ENCODE measurements at regions not wholly inside any gene's neighbourhood (a gene's known extent, or its start where the extent isn't known, plus 50 kb on each side); places are given as distances from the start of the nearest gene placed in this dataset.

DNA sequence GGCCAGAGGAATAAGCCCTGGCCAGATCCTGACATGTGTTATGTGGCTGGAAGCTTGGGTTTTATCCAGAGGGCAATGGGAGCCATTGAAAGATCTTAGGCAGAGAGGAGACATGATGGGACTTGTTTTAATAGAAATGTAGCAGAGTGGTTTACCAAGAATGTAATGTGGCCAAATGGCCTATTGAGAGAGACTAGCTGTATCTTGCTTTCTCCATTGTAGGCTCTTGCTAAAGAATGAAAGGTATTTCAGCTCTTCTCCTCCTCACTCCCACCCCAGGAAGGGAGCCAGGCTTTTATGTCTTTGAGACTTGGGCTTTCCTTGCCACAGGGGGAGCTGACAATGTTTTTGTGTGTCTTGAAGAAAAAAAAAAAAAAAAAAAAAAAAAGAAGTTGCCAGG is 82.3 kb downstream of the TRIM29 start:
- DNase-seq (ENCODE audit: low read depth) = no peak
- TF ChIP-seq, protein P1, sequence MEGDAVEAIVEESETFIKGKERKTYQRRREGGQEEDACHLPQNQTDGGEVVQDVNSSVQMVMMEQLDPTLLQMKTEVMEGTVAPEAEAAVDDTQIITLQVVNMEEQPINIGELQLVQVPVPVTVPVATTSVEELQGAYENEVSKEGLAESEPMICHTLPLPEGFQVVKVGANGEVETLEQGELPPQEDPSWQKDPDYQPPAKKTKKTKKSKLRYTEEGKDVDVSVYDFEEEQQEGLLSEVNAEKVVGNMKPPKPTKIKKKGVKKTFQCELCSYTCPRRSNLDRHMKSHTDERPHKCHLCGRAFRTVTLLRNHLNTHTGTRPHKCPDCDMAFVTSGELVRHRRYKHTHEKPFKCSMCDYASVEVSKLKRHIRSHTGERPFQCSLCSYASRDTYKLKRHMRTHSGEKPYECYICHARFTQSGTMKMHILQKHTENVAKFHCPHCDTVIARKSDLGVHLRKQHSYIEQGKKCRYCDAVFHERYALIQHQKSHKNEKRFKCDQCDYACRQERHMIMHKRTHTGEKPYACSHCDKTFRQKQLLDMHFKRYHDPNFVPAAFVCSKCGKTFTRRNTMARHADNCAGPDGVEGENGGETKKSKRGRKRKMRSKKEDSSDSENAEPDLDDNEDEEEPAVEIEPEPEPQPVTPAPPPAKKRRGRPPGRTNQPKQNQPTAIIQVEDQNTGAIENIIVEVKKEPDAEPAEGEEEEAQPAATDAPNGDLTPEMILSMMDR (IDR thresholded peaks at IDR 0.05; ENCODE audit: insufficient read depth, low read depth, low read length, missing control alignments) = no peak
- no peak overlapping the region for H3K4me3 ChIP-seq (ENCODE audit: low read depth, low read length)

DNA sequence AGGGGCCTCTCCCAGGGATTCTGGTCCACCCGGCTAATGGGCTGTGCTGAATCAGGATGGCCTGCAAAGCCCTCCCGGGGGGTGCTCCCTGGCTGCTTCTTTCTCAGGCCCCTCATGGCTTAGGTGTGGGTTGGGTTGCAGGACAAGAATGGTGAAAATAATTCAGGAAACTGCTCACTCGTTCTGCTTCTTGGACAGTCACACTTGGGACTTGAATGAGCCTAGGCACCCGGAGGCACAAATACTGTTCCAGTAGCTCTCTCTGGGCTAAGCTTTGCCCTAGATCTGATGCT is 83.2 kb downstream of the TRIM29 start:
- TF ChIP-seq, protein P1 (IDR thresholded peaks at IDR 0.05; ENCODE audit: insufficient read depth, low read depth, low read length, missing control alignments) = no peak
- no peak overlapping the region for H3K4me3 ChIP-seq (ENCODE audit: low read depth, low read length)
- DNase-seq (ENCODE audit: low read depth) = no peak

DNA sequence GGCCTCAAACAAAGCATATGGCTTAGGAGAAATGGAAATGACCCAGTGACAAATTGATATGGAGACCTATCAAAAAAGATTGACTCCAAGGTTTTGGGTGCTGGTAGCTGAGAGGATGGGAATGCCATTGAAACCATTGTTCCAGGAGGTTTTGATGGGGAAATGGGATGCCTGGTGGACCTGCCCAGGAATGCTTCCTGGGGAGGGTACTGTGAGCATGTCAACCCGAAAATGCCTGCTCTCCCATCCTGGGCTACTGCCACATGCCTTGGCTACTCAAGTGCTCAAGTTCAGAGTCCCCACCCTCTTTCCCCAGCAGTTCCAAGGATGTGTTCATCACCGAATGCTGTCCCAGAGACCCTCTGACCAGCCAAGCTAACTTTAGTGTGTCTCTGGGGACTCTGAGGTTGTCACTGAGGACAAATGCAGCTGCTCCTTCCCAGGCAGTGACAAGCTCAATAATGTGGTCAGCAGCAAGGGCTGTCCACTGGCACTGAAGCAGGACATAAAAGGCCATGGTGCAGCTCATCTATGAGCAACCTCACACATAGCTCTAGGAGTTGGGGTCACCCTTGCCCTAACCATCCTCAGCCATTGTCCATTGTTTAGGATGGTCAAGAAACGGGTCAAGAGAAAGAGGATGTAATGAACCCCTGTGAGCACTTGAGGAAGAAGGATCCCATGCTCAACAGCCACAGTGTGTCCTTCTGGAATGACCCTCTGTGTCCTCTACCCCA is 83.7 kb downstream of the TRIM29 start:
- H3K4me3 ChIP-seq (ENCODE audit: low read depth, low read length) = no peak overlapping the region
- TF ChIP-seq, protein P1 (IDR thresholded peaks at IDR 0.05; ENCODE audit: insufficient read depth, low read depth, low read length, missing control alignments) = no peak
- no peak for DNase-seq (ENCODE audit: low read depth)

DNA sequence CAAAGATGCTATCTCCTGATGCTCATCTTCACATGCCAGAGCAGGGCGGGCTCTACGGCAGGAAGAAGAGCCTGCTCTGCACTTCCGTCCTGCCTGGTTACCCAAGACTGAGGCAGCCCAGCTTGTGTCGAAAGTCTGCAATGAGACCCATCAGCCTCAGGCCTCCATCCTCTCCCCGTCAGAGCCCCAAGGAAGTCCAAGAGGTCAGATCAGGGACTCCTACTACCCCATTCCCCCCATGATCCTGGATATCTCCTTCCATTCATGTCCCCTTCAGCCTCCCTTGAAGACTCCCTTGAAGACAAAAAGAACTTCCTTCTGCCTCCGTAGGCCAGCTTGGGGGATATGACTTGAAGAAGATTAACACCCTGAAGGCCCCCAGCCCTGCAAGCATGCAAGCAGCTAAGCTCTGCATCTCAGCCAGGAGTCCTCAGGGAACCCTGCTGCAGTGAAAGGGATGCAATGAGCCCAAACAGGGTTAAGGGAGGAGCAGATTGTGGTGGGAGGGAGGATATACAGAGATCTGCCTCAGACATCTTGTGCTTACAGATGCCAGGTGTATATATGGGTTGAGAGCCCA is 85.6 kb downstream of the TRIM29 start:
- TF ChIP-seq, protein P1 (IDR thresholded peaks at IDR 0.05; ENCODE audit: insufficient read depth, low read depth, low read length, missing control alignments) = no peak
- H3K4me3 ChIP-seq (ENCODE audit: low read depth, low read length) = no peak overlapping the region
- no peak for DNase-seq (ENCODE audit: low read depth)

DNA sequence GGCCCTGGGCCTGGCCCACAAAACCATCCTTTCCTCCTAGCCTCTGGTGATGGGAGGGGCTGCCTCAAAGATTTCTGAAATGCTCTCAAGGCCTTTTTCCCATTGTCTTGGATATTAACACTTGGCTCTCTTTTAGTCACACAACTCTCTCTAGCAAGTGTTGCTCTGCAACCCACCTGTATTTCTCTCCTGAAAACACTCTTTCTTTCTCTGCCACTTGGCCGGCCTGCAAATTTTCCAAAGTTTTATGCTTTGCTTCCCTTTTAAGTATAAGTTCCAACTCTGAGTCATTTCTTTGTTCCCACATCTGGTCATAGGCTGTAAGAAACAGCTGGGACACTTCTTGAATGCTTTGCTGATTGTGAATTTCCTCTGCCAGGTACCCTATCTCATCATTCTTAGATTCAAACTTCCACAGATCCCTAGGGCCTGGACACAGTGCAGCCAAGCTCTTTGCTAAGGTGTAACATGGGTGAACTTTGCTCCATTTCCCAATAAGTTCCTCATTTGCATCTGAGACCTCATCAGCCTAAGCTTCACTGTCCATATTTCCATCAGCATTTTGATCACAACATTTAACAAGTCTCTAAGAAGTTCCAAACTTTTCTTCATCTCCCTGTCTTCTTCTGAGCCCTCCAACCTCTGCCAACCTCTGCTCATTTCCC is 93.8 kb downstream of the TRIM29 start:
- H3K4me3 ChIP-seq (ENCODE audit: low read depth, low read length) = no peak overlapping the region
- no peak for DNase-seq (ENCODE audit: low read depth)
- TF ChIP-seq, protein P1 (IDR thresholded peaks at IDR 0.05; ENCODE audit: insufficient read depth, low read depth, low read length, missing control alignments) = no peak

DNA sequence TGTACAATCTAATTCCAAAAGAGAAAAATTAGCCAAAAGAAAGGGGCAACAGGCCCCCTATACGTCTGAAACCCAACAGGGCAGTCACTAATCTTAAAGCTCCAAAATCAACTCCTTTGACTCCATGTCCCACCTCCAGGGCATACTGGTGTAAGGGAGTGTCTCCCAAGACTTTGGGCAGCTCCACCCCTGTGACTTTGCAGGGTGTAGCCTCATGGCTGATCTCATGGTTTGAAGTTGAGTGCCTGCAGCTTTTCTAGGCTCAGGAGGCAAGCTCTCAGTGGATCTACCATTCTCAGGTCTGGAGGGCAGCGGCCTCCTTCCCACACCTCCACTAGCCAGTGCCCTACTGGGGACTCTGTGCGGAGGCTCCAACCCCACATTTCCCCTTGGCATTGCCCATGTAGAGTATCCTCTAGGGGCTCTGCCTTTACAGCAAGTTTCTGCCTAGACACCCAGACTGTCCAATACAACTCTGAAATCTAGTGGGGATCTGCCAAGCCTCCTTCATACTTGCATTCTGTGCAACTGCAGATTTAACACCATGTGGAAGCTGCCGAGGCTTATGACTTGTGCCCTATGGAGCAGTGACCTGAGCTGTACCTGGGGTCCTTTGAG is 94.5 kb downstream of the TRIM29 start:
- H3K4me3 ChIP-seq (ENCODE audit: low read depth, low read length) = no peak overlapping the region
- TF ChIP-seq, protein P1 (IDR thresholded peaks at IDR 0.05; ENCODE audit: insufficient read depth, low read depth, low read length, missing control alignments) = no peak
- DNase-seq (ENCODE audit: low read depth) = no peak

Measured in GM12865 (cell line).